ENCODE measurements at regions not wholly inside any gene's neighbourhood (a gene's known extent, or its start where the extent isn't known, plus 50 kb on each side); places are given as distances from the start of the nearest gene placed in this dataset.

DNA sequence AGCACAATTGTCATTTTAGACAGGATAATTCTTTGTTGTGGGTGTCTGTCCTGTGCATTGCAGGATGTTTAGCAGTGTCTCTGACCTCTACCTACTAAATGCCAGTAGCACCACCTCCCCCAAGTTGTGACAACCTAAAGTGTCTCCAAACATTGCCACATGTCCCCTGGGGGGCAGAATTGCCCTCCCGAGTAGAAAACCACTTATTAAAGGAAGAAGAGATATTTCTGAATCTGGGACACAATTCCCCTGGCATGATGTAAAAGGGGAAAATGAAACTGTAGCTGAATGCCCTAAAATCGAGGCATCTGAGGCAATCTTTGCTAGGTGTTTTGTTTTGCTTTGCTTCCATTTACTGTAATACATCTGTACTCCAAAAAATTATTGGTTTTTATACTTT, 116.8 kb upstream of the NAP1L1 start:
- H3K4me3 Mint-ChIP-seq (ENCODE audit: unreplicated experiment): no peak overlapping the region
- H3K27me3 Mint-ChIP-seq (ENCODE audit: unreplicated experiment): no peaks in the 10 kb centered on the region

DNA sequence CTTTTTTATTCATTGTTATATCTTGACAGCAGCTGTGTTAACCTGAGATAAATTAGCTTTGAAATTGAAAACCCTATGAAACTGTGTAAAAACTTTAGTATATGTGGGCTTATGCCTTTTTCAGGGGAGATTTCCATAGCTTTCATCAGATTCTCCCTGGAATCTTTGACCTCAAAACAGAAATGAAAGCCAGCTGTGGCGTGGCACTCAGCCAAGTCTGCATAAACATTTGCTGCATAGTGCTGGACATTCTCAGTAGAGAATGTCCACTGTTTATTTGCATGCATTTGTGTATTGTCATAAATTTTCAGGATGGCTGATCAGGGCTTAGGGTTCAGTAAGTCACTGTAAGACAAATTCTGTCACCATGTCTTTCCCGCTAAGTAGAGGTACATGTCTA, 115.3 kb upstream of the NAP1L1 start:
- DNase-seq: no peak
- Mint-ChIP-seq H3K36me3 (ENCODE audit: unreplicated experiment) (peaks cover 7% of the 10 kb centered on the region), H3K4me1 (ENCODE audit: low read depth, unreplicated experiment) (no peaks in the 10 kb centered on the region), H3K9me3 (ENCODE audit: unreplicated experiment) (no peaks in the 10 kb centered on the region), H3K27me3 (ENCODE audit: unreplicated experiment) (no peaks in the 10 kb centered on the region), H3K27ac (ENCODE audit: unreplicated experiment) (no peak overlapping the region), H3K4me3 (ENCODE audit: unreplicated experiment) (no peak overlapping the region)
- TF ChIP-seq, protein P1, sequence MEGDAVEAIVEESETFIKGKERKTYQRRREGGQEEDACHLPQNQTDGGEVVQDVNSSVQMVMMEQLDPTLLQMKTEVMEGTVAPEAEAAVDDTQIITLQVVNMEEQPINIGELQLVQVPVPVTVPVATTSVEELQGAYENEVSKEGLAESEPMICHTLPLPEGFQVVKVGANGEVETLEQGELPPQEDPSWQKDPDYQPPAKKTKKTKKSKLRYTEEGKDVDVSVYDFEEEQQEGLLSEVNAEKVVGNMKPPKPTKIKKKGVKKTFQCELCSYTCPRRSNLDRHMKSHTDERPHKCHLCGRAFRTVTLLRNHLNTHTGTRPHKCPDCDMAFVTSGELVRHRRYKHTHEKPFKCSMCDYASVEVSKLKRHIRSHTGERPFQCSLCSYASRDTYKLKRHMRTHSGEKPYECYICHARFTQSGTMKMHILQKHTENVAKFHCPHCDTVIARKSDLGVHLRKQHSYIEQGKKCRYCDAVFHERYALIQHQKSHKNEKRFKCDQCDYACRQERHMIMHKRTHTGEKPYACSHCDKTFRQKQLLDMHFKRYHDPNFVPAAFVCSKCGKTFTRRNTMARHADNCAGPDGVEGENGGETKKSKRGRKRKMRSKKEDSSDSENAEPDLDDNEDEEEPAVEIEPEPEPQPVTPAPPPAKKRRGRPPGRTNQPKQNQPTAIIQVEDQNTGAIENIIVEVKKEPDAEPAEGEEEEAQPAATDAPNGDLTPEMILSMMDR (IDR thresholded peaks at IDR 0.05; ENCODE audit: partially characterized antibody, unreplicated experiment): no peak

More for the DNA sequence above, 116.8 kb upstream of the NAP1L1 start:
- H3K36me3 Mint-ChIP-seq (ENCODE audit: unreplicated experiment): peaks cover 7% of the 10 kb centered on the region
- no peak for DNase-seq
- no peaks in the 10 kb centered on the region for H3K9me3 Mint-ChIP-seq (ENCODE audit: unreplicated experiment)
- no peak overlapping the region for H3K27ac Mint-ChIP-seq (ENCODE audit: unreplicated experiment)
- TF ChIP-seq, protein P1 (IDR thresholded peaks at IDR 0.05; ENCODE audit: partially characterized antibody, unreplicated experiment): no peak
- H3K4me1 Mint-ChIP-seq (ENCODE audit: low read depth, unreplicated experiment): no peaks in the 10 kb centered on the region

DNA sequence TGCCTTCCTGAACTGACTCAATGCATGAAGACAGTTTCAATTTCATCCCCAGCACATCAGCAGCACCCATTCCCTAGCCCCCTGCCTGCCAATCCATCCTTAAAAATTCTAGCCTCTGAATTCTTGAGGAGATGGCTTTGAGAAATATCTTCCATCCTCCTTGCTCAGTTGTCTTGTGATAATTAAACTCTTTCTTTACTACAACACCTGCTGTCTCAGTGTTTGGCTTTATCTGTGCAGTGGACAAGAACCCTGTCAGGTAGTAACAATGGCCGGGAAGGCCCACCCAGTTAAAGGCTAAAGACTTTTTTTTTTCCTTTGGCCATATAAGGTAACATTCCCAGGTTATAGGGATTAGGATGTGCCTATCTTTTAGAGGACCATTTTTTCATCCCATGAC, 114.4 kb upstream of the NAP1L1 start:
- DNase-seq: no peak
- H3K9me3 Mint-ChIP-seq (ENCODE audit: unreplicated experiment): no peaks in the 10 kb centered on the region
- no peaks in the 10 kb centered on the region for H3K4me1 Mint-ChIP-seq (ENCODE audit: low read depth, unreplicated experiment)
- H3K27me3 Mint-ChIP-seq (ENCODE audit: unreplicated experiment): no peaks in the 10 kb centered on the region
- peaks cover 7% of the 10 kb centered on the region for H3K36me3 Mint-ChIP-seq (ENCODE audit: unreplicated experiment)
- H3K4me3 Mint-ChIP-seq (ENCODE audit: unreplicated experiment): no peak overlapping the region
- TF ChIP-seq, protein P1 (IDR thresholded peaks at IDR 0.05; ENCODE audit: partially characterized antibody, unreplicated experiment): no peak
- H3K27ac Mint-ChIP-seq (ENCODE audit: unreplicated experiment): no peak overlapping the region

DNA sequence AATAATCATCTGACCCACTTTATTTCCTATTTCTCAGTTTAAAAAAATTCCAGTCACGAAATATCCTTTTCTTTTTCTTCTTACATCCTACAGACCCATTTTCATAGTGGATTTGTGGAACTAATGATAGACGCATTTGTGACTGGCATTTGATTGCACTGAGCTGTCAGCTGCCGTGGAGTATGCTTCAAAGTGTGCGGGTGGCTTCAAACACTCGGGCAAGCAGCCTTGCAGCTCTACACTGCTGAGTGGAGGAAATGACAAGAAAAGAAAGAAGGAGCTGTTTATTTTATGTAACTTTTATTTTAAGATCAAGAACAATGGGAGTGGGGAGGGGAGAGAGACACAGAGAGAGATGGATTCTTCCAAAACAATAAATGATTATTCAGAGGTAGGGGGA, 112.8 kb upstream of the NAP1L1 start:
- H3K4me3 Mint-ChIP-seq (ENCODE audit: unreplicated experiment): no peak overlapping the region
- no peak overlapping the region for H3K27ac Mint-ChIP-seq (ENCODE audit: unreplicated experiment)
- TF ChIP-seq, protein P1 (IDR thresholded peaks at IDR 0.05; ENCODE audit: partially characterized antibody, unreplicated experiment): no peak
- H3K9me3 Mint-ChIP-seq (ENCODE audit: unreplicated experiment): no peaks in the 10 kb centered on the region
- peaks cover 7% of the 10 kb centered on the region for H3K36me3 Mint-ChIP-seq (ENCODE audit: unreplicated experiment)
- H3K4me1 Mint-ChIP-seq (ENCODE audit: low read depth, unreplicated experiment): no peaks in the 10 kb centered on the region
- DNase-seq: no peak
- H3K27me3 Mint-ChIP-seq (ENCODE audit: unreplicated experiment): no peaks in the 10 kb centered on the region

DNA sequence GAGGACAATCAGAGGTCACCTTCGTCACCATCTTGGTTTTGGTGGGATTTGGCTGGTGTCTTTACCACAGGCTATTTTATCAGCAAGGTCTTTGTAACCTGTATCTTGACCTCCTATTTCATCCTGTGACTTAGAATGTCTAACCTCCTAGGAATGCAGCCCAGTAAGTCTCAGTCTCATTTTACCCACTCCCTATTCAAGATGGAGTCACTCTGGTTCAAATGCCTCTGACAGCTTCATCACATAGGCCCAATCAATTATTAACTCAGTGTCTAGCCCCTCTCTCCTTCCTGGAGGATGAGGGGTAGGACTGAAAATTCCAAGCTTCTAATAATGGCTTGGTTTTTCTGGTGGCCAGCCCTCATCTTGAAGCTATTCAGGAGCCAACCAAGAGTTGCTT, 111.4 kb upstream of the NAP1L1 start:
- Mint-ChIP-seq H3K4me3 (ENCODE audit: unreplicated experiment) (no peak overlapping the region), H3K36me3 (ENCODE audit: unreplicated experiment) (peaks cover 7% of the 10 kb centered on the region), H3K27ac (ENCODE audit: unreplicated experiment) (no peak overlapping the region), H3K4me1 (ENCODE audit: low read depth, unreplicated experiment) (no peaks in the 10 kb centered on the region), H3K9me3 (ENCODE audit: unreplicated experiment) (no peaks in the 10 kb centered on the region), H3K27me3 (ENCODE audit: unreplicated experiment) (no peaks in the 10 kb centered on the region)
- TF ChIP-seq, protein P1 (IDR thresholded peaks at IDR 0.05; ENCODE audit: partially characterized antibody, unreplicated experiment): no peak
- no peak for DNase-seq
